ENCODE measurements at regions not wholly inside any gene's neighbourhood (a gene's known extent, or its start where the extent isn't known, plus 50 kb on each side); places are given as distances from the start of the nearest gene placed in this dataset.
"Not testable (repeated sequence)": the region's sequence is repeated elsewhere in the genome, so short reads cannot be mapped to it uniquely, and the experiment has no call there.

GRCh38 chrX:95165-95564 is 186.0 kb upstream of the PLCXD1 start:
- not testable (repeated sequence) for H3K9me3 ChIP-seq (ENCODE audit: insufficient read depth, low read length); H4K20me1 ChIP-seq (ENCODE audit: insufficient read depth, low read length); H3K9ac ChIP-seq (ENCODE audit: low read length); H3K79me2 ChIP-seq (ENCODE audit: low read length); H3K36me3 ChIP-seq (replicated peaks; ENCODE audit: low read depth, low read length); H3K4me2 ChIP-seq (ENCODE audit: low read length); H3K27me3 ChIP-seq (ENCODE audit: low read depth, low read length); H3K4me3 ChIP-seq (ENCODE audit: low read length); H3K4me1 ChIP-seq (ENCODE audit: low read length); H2AFZ ChIP-seq (ENCODE audit: low read depth, low read length)
- H3K27ac ChIP-seq (ENCODE audit: low read length): peak overlapping the region; percentile 47

Measured in OCI-LY3 (cell line).